ENCODE measurements at regions not wholly inside any gene's neighbourhood (a gene's known extent, or its start where the extent isn't known, plus 50 kb on each side); places are given as distances from the start of the nearest gene placed in this dataset.

DNA sequence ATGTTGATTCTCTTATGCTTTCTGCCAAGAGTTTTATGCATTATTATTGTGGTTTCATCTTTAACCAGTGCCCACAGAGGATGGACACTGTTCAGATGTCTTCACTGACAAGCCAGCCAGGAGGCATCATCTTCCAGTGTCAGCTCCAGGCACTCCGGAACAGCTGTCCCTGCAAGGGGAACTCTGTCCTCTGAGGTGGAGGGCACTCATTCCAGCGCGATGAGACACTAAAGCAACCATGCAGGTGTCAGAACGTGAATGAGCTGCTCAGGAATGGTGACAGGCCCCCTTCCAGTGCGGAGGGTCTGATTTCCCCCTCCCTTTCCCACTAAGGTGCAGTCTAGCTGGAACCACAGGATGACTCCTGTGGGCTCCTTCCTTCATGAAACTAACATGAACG, 117.5 kb downstream of the NOG start:
- H3K36me3 ChIP-seq (ENCODE audit: control insufficient read depth in 2 of 2, extremely low read depth in 1 of 2, insufficient read depth in 2 of 2, low read length in 2 of 2) = no peaks in the 10 kb centered on the region
- no TSS peak for BruUV-seq (replicated peaks)
- no peaks in the 10 kb centered on the region for H3K9me3 ChIP-seq (replicated peaks; ENCODE audit: control insufficient read depth, insufficient read depth, low read length)
- H3K9me1 ChIP-seq (replicated peaks; ENCODE audit: control insufficient read depth, extremely low read depth, insufficient read depth, low read length) = no peaks in the 10 kb centered on the region
- FAIRE-seq (no peak), DNase-seq (ENCODE audit: low read depth, low spot score) (no peak)
- dilution Hi-C loops (cut with MboI; ENCODE audit: extremely low pct_ligation_motif_present, low sequenced_read_pairs) = loop anchor here (25.0 kb wide), 1 partner anchor 124 kb away; the partner anchor contains the start of gene NOG
- H2AFZ ChIP-seq (ENCODE audit: low read depth, low read length) = no peak overlapping the region
- no peaks in the 10 kb centered on the region for H4K20me1 ChIP-seq (replicated peaks; ENCODE audit: control insufficient read depth, extremely low read depth, insufficient read depth, low read length)
- no peak overlapping the region for H3K4me3 ChIP-seq (replicated peaks in 1 of 3; ENCODE audit: insufficient read depth in 1 of 3, low read depth in 1 of 3, low read length in 3 of 3)
- no peaks in the 10 kb centered on the region for H3K79me2 ChIP-seq (ENCODE audit: control insufficient read depth, insufficient read depth, low read length)
- intact Hi-C loops (cut with micrococcal nuclease) = no loop called here
- no peaks in the 10 kb centered on the region for H3K27me3 ChIP-seq (ENCODE audit: control insufficient read depth in 2 of 2, insufficient read depth in 2 of 2, low read length in 2 of 2)
- CTCF ChIA-PET = interaction anchor here (1.4 to 2.3 kb wide), 4 partner anchors 12 to 211 kb away, joined by 4 to 7 read pairs (median 6); partner anchors contain the start of gene NOG
- H3K27ac ChIP-seq (ENCODE audit: insufficient read depth, low read depth, low read length) = no peak overlapping the region
- POLR2A ChIA-PET = no interaction called here
- TF ChIP-seq POLR2A (IDR thresholded peaks at IDR 0.05; ENCODE audit: low read depth, low read length) (no peak), FOS (IDR thresholded peaks at IDR 0.05; ENCODE audit: borderline replicate concordance, insufficient read depth, low read length) (no peak), JUN (IDR thresholded peaks at IDR 0.05; ENCODE audit: borderline replicate concordance, insufficient read depth, insufficient read length, low read depth) (no peak), MYC (IDR thresholded peaks at IDR 0.05; ENCODE audit: low read depth, low read length) (no peak), POLR2AphosphoS5 (IDR thresholded peaks at IDR 0.05; ENCODE audit: insufficient read depth, low read depth, low read length) (no peak), GATA2 (IDR thresholded peaks at IDR 0.05; ENCODE audit: insufficient read depth, insufficient read length, low read depth, low read length) (no peak)
- TF ChIP-seq, protein P1, sequence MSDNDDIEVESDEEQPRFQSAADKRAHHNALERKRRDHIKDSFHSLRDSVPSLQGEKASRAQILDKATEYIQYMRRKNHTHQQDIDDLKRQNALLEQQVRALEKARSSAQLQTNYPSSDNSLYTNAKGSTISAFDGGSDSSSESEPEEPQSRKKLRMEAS (IDR thresholded peaks at IDR 0.05; ENCODE audit: insufficient read depth, insufficient read length) = no peak
- H3K4me2 ChIP-seq (ENCODE audit: insufficient read depth, low read length) = no peak overlapping the region
- no peaks in the 10 kb centered on the region for H3K4me1 ChIP-seq (ENCODE audit: control insufficient read depth, extremely low read depth, insufficient read depth, low read length)
- H3K9ac ChIP-seq (replicated peaks; ENCODE audit: extremely low read depth, insufficient read depth, low read length) = no peak overlapping the region
